Panc1 (cell line): ENCODE measurements at regions not wholly inside any gene's neighbourhood (a gene's known extent, or its start where the extent isn't known, plus 50 kb on each side); places are given as distances from the start of the nearest gene placed in this dataset.

Experiments used
- ATAC-seq: fragments of 200-7000 bp; cut with Tn5 transposase; 2 replicates; pipeline ENCODE4 v1.9.1; 2020; ENCODE audit warnings: mild to moderate bottlenecking, moderate library complexity
- BruUV-seq: library from RNA; stranded (reverse); fragments of 400-500 nt; replicated peaks from 2 replicates; lab custom pipeline; 2021; lab: Mats Ljungman, UMichigan
- CTCF ChIA-PET: fragments of 300-600 bp; sonication (Branson Sonifier 250); formaldehyde crosslinking; loops from one replicate; lab custom pipeline; 2022; ENCODE audit warnings: antibody characterized with exemption; lab: Charles Lee
- POLR2A ChIA-PET: fragments of 300-600 bp; sonication (Branson Sonifier 250); formaldehyde crosslinking; loops from one replicate; lab custom pipeline; 2022; ENCODE audit warnings: antibody characterized with exemption; lab: Charles Lee
- DNase-seq: peaks from one replicate; pipeline ENCODE4 v3.0.0-alpha.2; 2010; ENCODE audit warnings: low read depth, low spot score
- H3K27ac ChIP-seq: 2 replicates; pipeline ENCODE4 v1.5.1; 2011; ENCODE audit warnings: mild to moderate bottlenecking, low read length, inconsistent platforms
- H3K27me3 ChIP-seq: fragments of 200-500 bp; sonication (Bioruptor generic); 2 replicates; pipeline ENCODE4 v1.6.0; 2014; ENCODE audit warnings: low read length, inconsistent platforms; ENCODE audit not compliant: control insufficient read depth, insufficient read depth
- H3K36me3 ChIP-seq: fragments of 200-500 bp; sonication (Bioruptor generic); 2 replicates; pipeline ENCODE4 v1.5.1; 2014; ENCODE audit warnings: inconsistent platforms, mild to moderate bottlenecking, low read length, moderate library complexity; ENCODE audit not compliant: control insufficient read depth, insufficient read depth
- H3K4me1 ChIP-seq: 2 replicates; pipeline ENCODE4 v1.5.1; 2011; ENCODE audit warnings: inconsistent platforms, mild to moderate bottlenecking, low read length, moderate library complexity; ENCODE audit not compliant: control insufficient read depth, insufficient read depth
- H3K4me3 ChIP-seq, 2 experiments: 2 replicates each; pipeline ENCODE4 v1.5.1; 2011 to 2012; ENCODE audit warnings: low read depth in 2 of 2, low read length in 2 of 2, mild to moderate bottlenecking in 2 of 2, inconsistent platforms in 1 of 2, moderate library complexity in 1 of 2
- H3K9me3 ChIP-seq: fragments of 200-500 bp; sonication (Bioruptor generic); 2 replicates; pipeline ENCODE4 v1.5.1; 2014; ENCODE audit warnings: low read depth, mild to moderate bottlenecking, inconsistent platforms, low read length, moderate library complexity; ENCODE audit not compliant: control insufficient read depth, insufficient read depth
- POLR2AphosphoS5 ChIP-seq: IDR thresholded peaks from 2 replicates; pipeline ENCODE4 v1.6.1; 2012; ENCODE audit warnings: mild to moderate bottlenecking, low read depth, low read length, moderate library complexity
- SIN3A ChIP-seq: IDR thresholded peaks from 2 replicates; pipeline ENCODE4 v1.6.1; 2012; ENCODE audit warnings: low read depth, mild to moderate bottlenecking, low read length, moderate library complexity, borderline replicate concordance; ENCODE audit not compliant: insufficient read depth
- TCF7L2 ChIP-seq: IDR thresholded peaks from 2 replicates; pipeline ENCODE4 v1.6.1; 2011; ENCODE audit warnings: mild to moderate bottlenecking, low read depth, low read length, inconsistent platforms
- in situ Hi-C: cut with HindIII; loops from 2 replicates; pipeline ENCODE4 v1.10.0; 2016; ENCODE audit warnings: low sequenced_read_pairs, low pct_unique_long_range_greater_than_20kb
- intact Hi-C: fragments of 100-400 bp; cut with micrococcal nuclease; formaldehyde crosslinking; loops from one replicate; pipeline ENCODE4 v1.10.0; 2022; ENCODE audit not compliant: unreplicated experiment
- TF ChIP-seq, protein P1 (sequence below), 2 experiments: IDR thresholded peaks; 2 replicates each; pipeline ENCODE4 v1.6.1; 2011 to 2012; ENCODE audit warnings: low read depth in 2 of 2, control low read depth in 1 of 2, low read length in 1 of 2, mild to moderate bottlenecking in 1 of 2, moderate library complexity in 1 of 2; ENCODE audit not compliant: insufficient read depth in 1 of 2
- TF ChIP-seq, protein P2 (sequence below): fragments of 450-650 bp; IDR thresholded peaks from 2 replicates; pipeline ENCODE4 v1.5.1; 2017; ENCODE audit warnings: mild to moderate bottlenecking

DNA sequence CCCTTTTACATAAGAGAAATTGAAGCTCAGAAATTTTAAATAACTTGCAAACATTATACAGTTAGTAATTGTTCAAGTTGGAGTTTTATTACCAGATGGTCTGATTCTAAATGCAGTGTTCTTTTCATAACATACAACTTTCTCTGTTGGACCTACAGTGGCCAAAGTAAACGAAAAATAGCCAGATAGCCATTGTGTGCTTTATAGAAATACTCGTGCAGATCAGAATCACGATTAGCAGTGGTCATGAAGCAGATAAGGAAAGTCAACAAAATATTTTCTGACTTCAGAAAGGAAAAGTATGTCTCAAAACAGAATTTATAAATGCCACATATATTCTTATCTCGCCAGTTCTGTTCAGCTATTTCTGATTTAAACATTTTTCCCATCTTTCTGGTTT lies 436.9 kb downstream of the CNTN6 start:
- ATAC-seq (no peak), DNase-seq (no peak)
- CTCF ChIA-PET, result no interaction called here
- H3K4me3 ChIP-seq, result no peak overlapping the region
- in situ Hi-C loops, result no loop called here
- H3K36me3 ChIP-seq, result no peaks in the 10 kb centered on the region
- H3K27me3 ChIP-seq, result no peaks in the 10 kb centered on the region
- no peaks in the 10 kb centered on the region for H3K4me1 ChIP-seq
- POLR2A ChIA-PET, result no interaction called here
- H3K27ac ChIP-seq, result no peak overlapping the region
- no TSS peak for BruUV-seq
- TF ChIP-seq SIN3A (no peak), TCF7L2 (no peak), POLR2AphosphoS5 (no peak)
- TF ChIP-seq, protein P1, sequence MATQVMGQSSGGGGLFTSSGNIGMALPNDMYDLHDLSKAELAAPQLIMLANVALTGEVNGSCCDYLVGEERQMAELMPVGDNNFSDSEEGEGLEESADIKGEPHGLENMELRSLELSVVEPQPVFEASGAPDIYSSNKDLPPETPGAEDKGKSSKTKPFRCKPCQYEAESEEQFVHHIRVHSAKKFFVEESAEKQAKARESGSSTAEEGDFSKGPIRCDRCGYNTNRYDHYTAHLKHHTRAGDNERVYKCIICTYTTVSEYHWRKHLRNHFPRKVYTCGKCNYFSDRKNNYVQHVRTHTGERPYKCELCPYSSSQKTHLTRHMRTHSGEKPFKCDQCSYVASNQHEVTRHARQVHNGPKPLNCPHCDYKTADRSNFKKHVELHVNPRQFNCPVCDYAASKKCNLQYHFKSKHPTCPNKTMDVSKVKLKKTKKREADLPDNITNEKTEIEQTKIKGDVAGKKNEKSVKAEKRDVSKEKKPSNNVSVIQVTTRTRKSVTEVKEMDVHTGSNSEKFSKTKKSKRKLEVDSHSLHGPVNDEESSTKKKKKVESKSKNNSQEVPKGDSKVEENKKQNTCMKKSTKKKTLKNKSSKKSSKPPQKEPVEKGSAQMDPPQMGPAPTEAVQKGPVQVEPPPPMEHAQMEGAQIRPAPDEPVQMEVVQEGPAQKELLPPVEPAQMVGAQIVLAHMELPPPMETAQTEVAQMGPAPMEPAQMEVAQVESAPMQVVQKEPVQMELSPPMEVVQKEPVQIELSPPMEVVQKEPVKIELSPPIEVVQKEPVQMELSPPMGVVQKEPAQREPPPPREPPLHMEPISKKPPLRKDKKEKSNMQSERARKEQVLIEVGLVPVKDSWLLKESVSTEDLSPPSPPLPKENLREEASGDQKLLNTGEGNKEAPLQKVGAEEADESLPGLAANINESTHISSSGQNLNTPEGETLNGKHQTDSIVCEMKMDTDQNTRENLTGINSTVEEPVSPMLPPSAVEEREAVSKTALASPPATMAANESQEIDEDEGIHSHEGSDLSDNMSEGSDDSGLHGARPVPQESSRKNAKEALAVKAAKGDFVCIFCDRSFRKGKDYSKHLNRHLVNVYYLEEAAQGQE (IDR thresholded peaks at IDR 0.05; ENCODE audit: insufficient read depth in 1 of 2, low read depth in 2 of 2, low read length in 1 of 2), result no peak
- TF ChIP-seq, protein P2, sequence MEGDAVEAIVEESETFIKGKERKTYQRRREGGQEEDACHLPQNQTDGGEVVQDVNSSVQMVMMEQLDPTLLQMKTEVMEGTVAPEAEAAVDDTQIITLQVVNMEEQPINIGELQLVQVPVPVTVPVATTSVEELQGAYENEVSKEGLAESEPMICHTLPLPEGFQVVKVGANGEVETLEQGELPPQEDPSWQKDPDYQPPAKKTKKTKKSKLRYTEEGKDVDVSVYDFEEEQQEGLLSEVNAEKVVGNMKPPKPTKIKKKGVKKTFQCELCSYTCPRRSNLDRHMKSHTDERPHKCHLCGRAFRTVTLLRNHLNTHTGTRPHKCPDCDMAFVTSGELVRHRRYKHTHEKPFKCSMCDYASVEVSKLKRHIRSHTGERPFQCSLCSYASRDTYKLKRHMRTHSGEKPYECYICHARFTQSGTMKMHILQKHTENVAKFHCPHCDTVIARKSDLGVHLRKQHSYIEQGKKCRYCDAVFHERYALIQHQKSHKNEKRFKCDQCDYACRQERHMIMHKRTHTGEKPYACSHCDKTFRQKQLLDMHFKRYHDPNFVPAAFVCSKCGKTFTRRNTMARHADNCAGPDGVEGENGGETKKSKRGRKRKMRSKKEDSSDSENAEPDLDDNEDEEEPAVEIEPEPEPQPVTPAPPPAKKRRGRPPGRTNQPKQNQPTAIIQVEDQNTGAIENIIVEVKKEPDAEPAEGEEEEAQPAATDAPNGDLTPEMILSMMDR, result no peak
- intact Hi-C loops, result no loop called here
- H3K9me3 ChIP-seq, result no peaks in the 10 kb centered on the region

- Histone ChIP-seq H3K36me3 (no peaks in the 10 kb centered on the region), H3K27ac (no peak overlapping the region), H3K4me3 (no peak overlapping the region), H3K9me3 (no peaks in the 10 kb centered on the region), H3K27me3 (no peaks in the 10 kb centered on the region), H3K4me1 (no peaks in the 10 kb centered on the region)
- in situ Hi-C loops, result no loop called here
- ATAC-seq (no peak), DNase-seq (no peak)
- ChIA-PET POLR2A (no interaction called here), CTCF (no interaction called here)
- intact Hi-C loops, result no loop called here
- TF ChIP-seq TCF7L2 (no peak), SIN3A (no peak), POLR2AphosphoS5 (no peak)
- TF ChIP-seq, protein P2, result no peak
- TF ChIP-seq, protein P1 (IDR thresholded peaks at IDR 0.05; ENCODE audit: insufficient read depth in 1 of 2, low read depth in 2 of 2, low read length in 1 of 2), result no peak
- no TSS peak for BruUV-seq
Observed at GRCh38 chr3:1531981-1532380, 439.2 kb downstream of the CNTN6 start.
